Gastroesophageal sphincter (tissue), 4 donors: ENCODE measurements at regions not wholly inside any gene's neighbourhood (a gene's known extent, or its start where the extent isn't known, plus 50 kb on each side); places are given as distances from the start of the nearest gene placed in this dataset.

Experiments used
- ATAC-seq: fragments of 150-250 bp; one replicate; pipeline ENCODE4 v1.9.1; 2016; ENCODE audit warnings: mild to moderate bottlenecking, moderate library complexity
- H3K27ac ChIP-seq, 4 donors: fragments of 200-600 bp; sonication (generic) in 3 of 4; 1 replicate in 3 of 4; 2 replicates in 1 of 4; pipeline ENCODE4 v1.5.1; 2016 to 2019
- H3K27me3 ChIP-seq: fragments of 200-600 bp; sonication (generic); one replicate; pipeline ENCODE4 v1.5.1; 2019
- H3K36me3 ChIP-seq, 2 donors: fragments of 200-600 bp; sonication (generic); one replicate each; pipeline ENCODE4 v1.5.1; 2019; ENCODE audit warnings: control low read depth in 1 of 2
- H3K4me1 ChIP-seq, 3 donors: fragments of 200-600 bp; sonication (generic); 1 replicate in 2 of 3; 2 replicates in 1 of 3; pipeline ENCODE4 v1.5.1; 2016 to 2019; ENCODE audit warnings: control low read depth in 2 of 3
- H3K4me3 ChIP-seq, 2 donors: fragments of 200-600 bp; sonication (generic); one replicate each; pipeline ENCODE4 v1.5.1; 2019; ENCODE audit warnings: mild to moderate bottlenecking in 1 of 2, moderate library complexity in 1 of 2
- H3K9me3 ChIP-seq, 3 donors: fragments of 200-600 bp; sonication (generic); one replicate each; pipeline ENCODE4 v1.5.1; 2017 to 2019; ENCODE audit warnings: control low read depth in 2 of 3
- EP300 ChIP-seq: sonication (generic); formaldehyde crosslinking; IDR thresholded peaks from one replicate; pipeline ENCODE4 v1.6.1; 2017; ENCODE audit warnings: antibody characterized with exemption, mild to moderate bottlenecking
- POLR2A ChIP-seq, 2 donors: fragments of 450-650 bp; IDR thresholded peaks; one replicate each; pipeline ENCODE4 v1.6.1; 2017; ENCODE audit warnings: antibody characterized with exemption in 2 of 2, mild to moderate bottlenecking in 2 of 2, moderate library complexity in 1 of 2
- POLR2AphosphoS5 ChIP-seq: sonication (generic); formaldehyde crosslinking; IDR thresholded peaks from one replicate; pipeline ENCODE4 v1.6.1; 2017; ENCODE audit warnings: antibody characterized with exemption
- WGBS, 2 donors: methylation state at CpG; one replicate each; pipeline ENCODE4 v1.1.5; 2018; ENCODE audit warnings: low coverage in 1 of 2; 5-methylcytosine and 5-hydroxymethylcytosine counted together
- TF ChIP-seq, protein P1 (sequence below), 4 experiments: fragments of 200-600 bp in 2 of 4; fragments of 450-650 bp in 2 of 4; sonication (generic) in 1 of 4; IDR thresholded peaks; one replicate each; pipeline ENCODE4 v1.5.1; 2017 to 2019; ENCODE audit warnings: antibody characterized with exemption in 4 of 4, mild to moderate bottlenecking in 2 of 4, moderate library complexity in 2 of 4

DNA sequence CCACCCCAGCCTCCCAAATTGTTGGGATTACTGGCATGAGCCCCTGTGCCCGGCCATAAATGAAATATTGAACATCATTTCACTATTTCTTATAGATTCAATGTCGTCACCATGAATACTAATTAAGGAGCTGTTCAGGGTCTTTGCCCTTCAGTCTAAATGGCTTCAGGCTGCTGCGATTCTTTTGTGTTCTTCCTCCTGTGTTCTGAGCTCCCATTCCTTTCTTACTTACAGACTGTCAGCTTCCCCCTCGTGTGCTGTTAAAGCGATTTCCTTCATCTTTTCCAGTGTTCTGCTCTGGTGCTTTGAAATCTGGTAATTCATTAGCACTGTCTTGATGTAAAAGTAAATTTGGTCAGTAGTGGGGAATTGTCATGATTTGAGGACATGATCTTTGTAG is 63.3 kb upstream of the PRDM1 start:
- no peaks in the 10 kb centered on the region for H3K9me3 ChIP-seq
- no peak for ATAC-seq
- 84 to 90% methylated on average over 4 to 5 of the region's 5 CpGs for WGBS, 2 donors
- TF ChIP-seq POLR2A (IDR thresholded peaks at IDR 0.05) (no peak), EP300 (no peak), POLR2AphosphoS5 (no peak)
- TF ChIP-seq, protein P1, sequence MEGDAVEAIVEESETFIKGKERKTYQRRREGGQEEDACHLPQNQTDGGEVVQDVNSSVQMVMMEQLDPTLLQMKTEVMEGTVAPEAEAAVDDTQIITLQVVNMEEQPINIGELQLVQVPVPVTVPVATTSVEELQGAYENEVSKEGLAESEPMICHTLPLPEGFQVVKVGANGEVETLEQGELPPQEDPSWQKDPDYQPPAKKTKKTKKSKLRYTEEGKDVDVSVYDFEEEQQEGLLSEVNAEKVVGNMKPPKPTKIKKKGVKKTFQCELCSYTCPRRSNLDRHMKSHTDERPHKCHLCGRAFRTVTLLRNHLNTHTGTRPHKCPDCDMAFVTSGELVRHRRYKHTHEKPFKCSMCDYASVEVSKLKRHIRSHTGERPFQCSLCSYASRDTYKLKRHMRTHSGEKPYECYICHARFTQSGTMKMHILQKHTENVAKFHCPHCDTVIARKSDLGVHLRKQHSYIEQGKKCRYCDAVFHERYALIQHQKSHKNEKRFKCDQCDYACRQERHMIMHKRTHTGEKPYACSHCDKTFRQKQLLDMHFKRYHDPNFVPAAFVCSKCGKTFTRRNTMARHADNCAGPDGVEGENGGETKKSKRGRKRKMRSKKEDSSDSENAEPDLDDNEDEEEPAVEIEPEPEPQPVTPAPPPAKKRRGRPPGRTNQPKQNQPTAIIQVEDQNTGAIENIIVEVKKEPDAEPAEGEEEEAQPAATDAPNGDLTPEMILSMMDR (IDR thresholded peaks at IDR 0.05) = no peak
- no peak overlapping the region for H3K27ac ChIP-seq
- H3K27me3 ChIP-seq = peaks cover 20% of the 10 kb centered on the region
- no peaks in the 10 kb centered on the region for H3K36me3 ChIP-seq
- no peak overlapping the region for H3K4me3 ChIP-seq
- H3K4me1 ChIP-seq = no peaks in the 10 kb centered on the region

DNA sequence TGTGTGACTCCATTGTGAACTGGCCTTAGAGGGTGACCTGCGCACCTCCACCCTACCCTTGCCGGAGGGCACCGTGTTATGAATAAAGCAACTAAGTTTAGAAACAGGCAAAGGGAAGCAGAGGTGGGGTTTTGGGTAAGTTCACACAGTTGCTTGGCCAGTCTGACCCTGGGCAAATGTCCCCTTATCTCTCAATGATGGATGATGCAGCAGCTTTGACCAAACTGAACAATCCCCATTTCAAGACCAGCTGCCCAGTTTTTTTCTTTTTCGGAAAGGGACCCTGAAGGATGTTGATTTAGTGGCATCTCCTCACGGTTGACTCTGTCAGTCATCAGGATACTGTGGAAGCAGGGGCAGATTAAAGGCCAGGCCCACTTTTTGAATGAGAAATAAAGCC is 68.7 kb upstream of the PRDM1 start:
- no peaks in the 10 kb centered on the region for H3K4me1 ChIP-seq
- TF ChIP-seq EP300 (no peak), POLR2A (IDR thresholded peaks at IDR 0.05) (no peak), POLR2AphosphoS5 (no peak)
- TF ChIP-seq, protein P1 (IDR thresholded peaks at IDR 0.05) = no peak
- H3K36me3 ChIP-seq = no peaks in the 10 kb centered on the region
- no peak overlapping the region for H3K27ac ChIP-seq
- ATAC-seq = no peak
- H3K27me3 ChIP-seq = peaks cover 11% of the 10 kb centered on the region
- 33 to 77% methylated on average over 4 of the region's 5 CpGs for WGBS, 2 donors
- no peak overlapping the region for H3K4me3 ChIP-seq
- no peaks in the 10 kb centered on the region for H3K9me3 ChIP-seq

DNA sequence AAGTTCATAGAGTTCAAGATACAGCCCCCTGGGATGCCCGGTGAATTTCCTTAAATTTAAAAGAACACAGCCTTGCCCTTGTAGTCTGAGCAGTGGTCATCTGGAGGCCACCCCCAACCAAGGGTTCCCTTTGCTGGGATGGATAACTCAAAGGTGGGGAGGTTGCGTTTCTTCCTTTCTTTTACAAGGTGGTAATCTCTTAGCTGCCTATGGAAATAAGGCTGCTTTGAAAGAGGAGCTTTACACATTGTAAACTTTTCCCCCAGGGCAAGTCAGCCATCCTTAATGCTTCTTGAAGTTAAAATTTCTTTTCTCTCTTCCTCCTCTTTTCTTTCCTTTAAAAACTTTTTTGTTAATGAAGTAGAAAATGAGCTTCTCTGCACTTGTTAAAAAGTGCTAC is 71.2 kb upstream of the PRDM1 start:
- Histone ChIP-seq H3K4me1 (no peaks in the 10 kb centered on the region), H3K27ac (no peak overlapping the region), H3K9me3 (no peaks in the 10 kb centered on the region), H3K4me3 (no peak overlapping the region), H3K27me3 (peaks cover 11% of the 10 kb centered on the region), H3K36me3 (no peaks in the 10 kb centered on the region)
- WGBS, 2 donors = 38 to 80% methylated on average over 1 of the region's 2 CpGs
- TF ChIP-seq, protein P1 (IDR thresholded peaks at IDR 0.05) = no peak
- no peak for TF ChIP-seq EP300
- no peak for TF ChIP-seq POLR2A (IDR thresholded peaks at IDR 0.05)
- TF ChIP-seq POLR2AphosphoS5 = no peak
- ATAC-seq = no peak

DNA sequence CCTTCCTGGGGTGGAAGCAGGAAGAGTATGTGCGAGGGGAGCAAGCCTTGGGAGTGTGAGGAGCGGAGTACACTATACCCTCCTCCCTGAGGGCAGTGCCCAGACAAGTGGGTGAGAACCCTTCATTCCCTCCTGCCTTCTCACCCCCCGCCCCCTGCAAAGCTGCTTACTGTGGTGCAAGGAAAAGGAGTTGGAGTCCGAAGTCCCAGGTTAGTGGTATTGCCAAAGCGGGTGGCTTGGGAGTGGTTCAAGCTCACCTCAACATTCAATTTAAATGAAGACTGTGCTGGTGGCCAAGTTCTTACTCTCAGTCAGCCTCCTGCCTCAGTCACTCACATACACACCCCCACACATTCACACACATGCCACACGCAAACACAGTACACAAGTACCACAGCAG is 74.7 kb upstream of the PRDM1 start:
- whole genome bisulfite sequencing, 2 donors = 86 to 94% methylated on average over 2 to 3 of the region's 6 CpGs
- peaks cover 11% of the 10 kb centered on the region for H3K27me3 ChIP-seq
- H3K27ac ChIP-seq = no peak overlapping the region
- no peaks in the 10 kb centered on the region for H3K4me1 ChIP-seq
- no peak for TF ChIP-seq POLR2A (IDR thresholded peaks at IDR 0.05)
- no peak for TF ChIP-seq POLR2AphosphoS5
- TF ChIP-seq EP300 = no peak
- TF ChIP-seq, protein P1 (IDR thresholded peaks at IDR 0.05) = no peak
- no peak for ATAC-seq
- H3K36me3 ChIP-seq = no peaks in the 10 kb centered on the region
- H3K4me3 ChIP-seq = no peak overlapping the region
- H3K9me3 ChIP-seq = no peaks in the 10 kb centered on the region

DNA sequence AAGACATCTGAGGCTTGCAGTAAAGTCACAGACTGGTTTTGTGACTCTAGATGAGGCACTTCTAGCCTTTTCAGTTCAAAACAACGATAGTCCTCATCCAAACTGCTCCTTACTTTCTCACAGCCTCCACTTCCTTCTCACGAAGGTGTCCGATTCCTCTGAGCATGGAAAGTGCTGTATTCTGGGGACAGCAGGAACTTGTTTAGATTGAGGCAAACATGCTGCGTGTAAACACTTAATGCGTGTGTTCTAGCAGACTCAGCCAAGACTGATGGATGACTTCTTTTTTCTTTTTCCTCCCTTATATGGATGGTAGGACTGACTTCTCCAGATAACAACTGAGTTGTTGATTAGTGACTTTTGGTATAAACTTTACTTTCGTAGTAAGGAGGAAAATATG is 80.2 kb upstream of the PRDM1 start:
- TF ChIP-seq EP300 (no peak), POLR2AphosphoS5 (no peak), POLR2A (IDR thresholded peaks at IDR 0.05) (no peak)
- TF ChIP-seq, protein P1 (IDR thresholded peaks at IDR 0.05) = no peak
- Histone ChIP-seq H3K4me1 (no peaks in the 10 kb centered on the region), H3K9me3 (no peaks in the 10 kb centered on the region), H3K36me3 (no peaks in the 10 kb centered on the region), H3K4me3 (no peak overlapping the region), H3K27ac (no peak overlapping the region), H3K27me3 (peaks cover 5% of the 10 kb centered on the region)
- no peak for ATAC-seq
- WGBS, 2 donors = 37 to 54% methylated on average over 4 to 6 of the region's 6 CpGs
